H1 (cell line): ENCODE measurements at regions not wholly inside any gene's neighbourhood (a gene's known extent, or its start where the extent isn't known, plus 50 kb on each side); places are given as distances from the start of the nearest gene placed in this dataset.

Experiments used
- CTCF ChIA-PET: fragments of 300-600 bp; sonication (Branson Sonifier 250); formaldehyde crosslinking; loops from one replicate; lab custom pipeline; 2021; ENCODE audit not compliant: partially characterized antibody; lab: Charles Lee
- POLR2A ChIA-PET: fragments of 300-600 bp; sonication (Branson Sonifier 250); formaldehyde crosslinking; loops from one replicate; lab custom pipeline; 2021; ENCODE audit warnings: inconsistent platforms; ENCODE audit not compliant: partially characterized antibody; lab: Charles Lee
- DNase-seq, 2 experiments: peaks; one replicate each; pipeline versions ENCODE4 v3.0.0 to v3.0.0-alpha.2; 2010 to 2022; ENCODE audit warnings: low spot score in 2 of 2, low read depth in 1 of 2, mixed read lengths in 1 of 2
- FAIRE-seq: peaks from 2 replicates; lab custom pipeline; 2011; peaks lifted over from hg19 to GRCh38; lab: Jason Lieb, UNC
- H2AFZ ChIP-seq: 2 replicates; pipeline ENCODE4 v1.8.1; 2012; ENCODE audit warnings: low read length, inconsistent platforms
- H2AK5ac ChIP-seq: 2 replicates; pipeline ENCODE4 v1.6.1; 2013; ENCODE audit warnings: low read depth, low read length
- H2BK120ac ChIP-seq: replicated peaks from 2 replicates; pipeline ENCODE3; 2013; ENCODE audit warnings: low read depth, low read length, inconsistent platforms
- H2BK12ac ChIP-seq: 2 replicates; pipeline ENCODE4 v1.6.1; 2013; ENCODE audit warnings: low read depth, low read length
- H2BK15ac ChIP-seq: 2 replicates; pipeline ENCODE4 v1.6.1; 2013; ENCODE audit warnings: low read length
- H2BK20ac ChIP-seq: 2 replicates; pipeline ENCODE4 v1.6.1; 2013; ENCODE audit warnings: low read length
- H2BK5ac ChIP-seq: 2 replicates; pipeline ENCODE4 v1.6.1; 2013; ENCODE audit warnings: low read depth, low read length
- H3K14ac ChIP-seq: 2 replicates; pipeline ENCODE4 v1.6.1; 2013; ENCODE audit warnings: inconsistent platforms; ENCODE audit not compliant: insufficient read length
- H3K18ac ChIP-seq: 2 replicates; pipeline ENCODE4 v1.6.1; 2013; ENCODE audit warnings: low read length; ENCODE audit errors: extremely low read depth
- H3K23ac ChIP-seq: 2 replicates; pipeline ENCODE4 v1.6.1; 2013; ENCODE audit warnings: inconsistent platforms; ENCODE audit not compliant: insufficient read length
- H3K23me2 ChIP-seq: 2 replicates; pipeline ENCODE4 v1.6.1; 2013; ENCODE audit warnings: low read depth, low read length
- H3K27ac ChIP-seq: 2 replicates; pipeline ENCODE4 v1.6.1; 2011; ENCODE audit warnings: low read depth, low read length, inconsistent platforms
- H3K27me3 ChIP-seq, 4 experiments: replicated peaks in 1 of 4; 1 replicate in 1 of 4; 2 replicates in 3 of 4; pipeline versions ENCODE4 v1.6.1 to v1.8.1; 2011 to 2013; ENCODE audit warnings: low read length in 3 of 4, mild to moderate bottlenecking in 3 of 4, inconsistent platforms in 2 of 4, mixed read lengths in 2 of 4, moderate library complexity in 1 of 4; ENCODE audit not compliant: control insufficient read depth in 3 of 4, insufficient read depth in 3 of 4; ENCODE audit errors: extremely low read depth in 1 of 4
- H3K36me3 ChIP-seq, 4 experiments: 2 replicates each; pipeline versions ENCODE4 v1.6.1 to v1.8.1; 2011 to 2013; ENCODE audit warnings: mild to moderate bottlenecking in 4 of 4, low read length in 3 of 4, moderate library complexity in 2 of 4, control low read depth in 1 of 4, inconsistent platforms in 1 of 4; ENCODE audit not compliant: insufficient read depth in 4 of 4, control insufficient read depth in 2 of 4
- H3K4ac ChIP-seq: replicated peaks from 2 replicates; pipeline ENCODE3; 2013; ENCODE audit warnings: low read length, low read depth, mixed read lengths, inconsistent platforms; ENCODE audit not compliant: insufficient read length
- H3K4me1 ChIP-seq, 4 experiments: replicated peaks in 1 of 4; 1 replicate in 1 of 4; 2 replicates in 3 of 4; pipeline versions ENCODE4 v1.6.1 to v1.8.1; 2011 to 2013; ENCODE audit warnings: low read length in 3 of 4, inconsistent platforms in 2 of 4, mixed read lengths in 1 of 4; ENCODE audit not compliant: insufficient read depth in 4 of 4, control insufficient read depth in 3 of 4
- H3K4me2 ChIP-seq, 2 experiments: 2 replicates each; pipeline versions ENCODE4 v1.6.1 to v1.8.1; 2011 to 2013; ENCODE audit warnings: low read depth in 2 of 2, low read length in 2 of 2, control low read depth in 1 of 2, inconsistent platforms in 1 of 2, mild to moderate bottlenecking in 1 of 2; ENCODE audit not compliant: insufficient read depth in 1 of 2
- H3K4me3 ChIP-seq, 4 experiments: fragments of 200-600, 300-600 bp in 1 of 4; sonication (generic), shearing (Covaris generic), sonication (Bioruptor Twin) in 1 of 4; 2 replicates each; pipeline versions ENCODE4 v1.5.1 to v1.8.1; 2011 to 2016; ENCODE audit warnings: low read length in 4 of 4, low read depth in 3 of 4, control low read depth in 2 of 4, inconsistent platforms in 2 of 4, mild to moderate bottlenecking in 2 of 4, mixed read lengths in 1 of 4, moderate library complexity in 1 of 4; ENCODE audit not compliant: insufficient read depth in 2 of 4; ENCODE audit errors: extremely low read depth in 1 of 4
- H3K56ac ChIP-seq: replicated peaks from 2 replicates; pipeline ENCODE3; 2013; ENCODE audit warnings: low read depth, mild to moderate bottlenecking, mixed read lengths, low read length, inconsistent platforms; ENCODE audit not compliant: insufficient read length
- H3K79me1 ChIP-seq: 2 replicates; pipeline ENCODE4 v1.6.1; 2013; ENCODE audit warnings: low read depth, low read length, control low read depth
- H3K79me2 ChIP-seq, 2 experiments: 2 replicates each; pipeline versions ENCODE4 v1.6.1 to v1.8.1; 2012 to 2013; ENCODE audit warnings: low read length in 2 of 2, mild to moderate bottlenecking in 2 of 2, inconsistent platforms in 1 of 2; ENCODE audit not compliant: insufficient read depth in 2 of 2, control insufficient read depth in 1 of 2
- H3K9ac ChIP-seq, 4 experiments: replicated peaks in 1 of 4; 1 replicate in 1 of 4; 2 replicates in 3 of 4; pipeline versions ENCODE4 v1.6.1 to v1.8.1; 2011 to 2013; ENCODE audit warnings: low read depth in 3 of 4, low read length in 3 of 4, control low read depth in 2 of 4, mild to moderate bottlenecking in 2 of 4, moderate library complexity in 2 of 4, inconsistent platforms in 1 of 4; ENCODE audit errors: extremely low read depth in 1 of 4
- H3K9me3 ChIP-seq, 2 experiments: 2 replicates each; pipeline versions ENCODE4 v1.6.1 to v1.8.1; 2012 to 2013; ENCODE audit warnings: mild to moderate bottlenecking in 2 of 2, moderate library complexity in 2 of 2, control low read depth in 1 of 2, inconsistent platforms in 1 of 2, low read depth in 1 of 2, low read length in 1 of 2, mixed read lengths in 1 of 2; ENCODE audit not compliant: insufficient read depth in 2 of 2
- H4K20me1 ChIP-seq, 2 experiments: replicated peaks in 1 of 2; 2 replicates each; pipeline versions ENCODE3 to v1.8.1; 2011 to 2013; ENCODE audit warnings: inconsistent platforms in 2 of 2, low read length in 2 of 2, mild to moderate bottlenecking in 1 of 2; ENCODE audit not compliant: insufficient read depth in 2 of 2, control insufficient read depth in 1 of 2
- H4K5ac ChIP-seq: 2 replicates; pipeline ENCODE4 v1.6.1; 2013; ENCODE audit warnings: low read length, low read depth, mixed read lengths, inconsistent platforms; ENCODE audit not compliant: insufficient read length
- H4K8ac ChIP-seq: 2 replicates; pipeline ENCODE4 v1.8.0; 2013; ENCODE audit warnings: mild to moderate bottlenecking, moderate library complexity, low read length, inconsistent platforms; ENCODE audit not compliant: insufficient read depth; ENCODE audit errors: extremely low read depth
- H4K91ac ChIP-seq: replicated peaks from 2 replicates; pipeline ENCODE3; 2013; ENCODE audit warnings: low read length, mixed read lengths, inconsistent platforms; ENCODE audit not compliant: insufficient read length
- ATF2 ChIP-seq: IDR thresholded peaks from 2 replicates; pipeline ENCODE4 v1.6.1; 2012; ENCODE audit warnings: low read length, inconsistent platforms
- CHD1 ChIP-seq: IDR thresholded peaks from 2 replicates; pipeline ENCODE4 v1.6.1; 2012; ENCODE audit warnings: low read depth, low read length, improper control_type of control experiment
- FOSL1 ChIP-seq: IDR thresholded peaks from 2 replicates; pipeline ENCODE4 v1.6.1; 2011; ENCODE audit warnings: mild to moderate bottlenecking, low read depth, low read length, moderate library complexity; ENCODE audit not compliant: insufficient read depth
- GABPA ChIP-seq: IDR thresholded peaks from 2 replicates; pipeline ENCODE4 v1.6.1; 2011; ENCODE audit warnings: mild to moderate bottlenecking, low read length, moderate library complexity, borderline replicate concordance; ENCODE audit not compliant: insufficient read depth
- HDAC6 ChIP-seq: IDR thresholded peaks from one replicate; pipeline ENCODE4 v1.7.1; 2012; ENCODE audit warnings: low read depth, mild to moderate bottlenecking, inconsistent platforms, low read length, moderate library complexity
- NANOG ChIP-seq: IDR thresholded peaks from 2 replicates; pipeline ENCODE4 v1.6.1; 2011; ENCODE audit warnings: low read length, low read depth, mild to moderate bottlenecking, inconsistent platforms; ENCODE audit not compliant: insufficient read depth, poor library complexity, severe bottlenecking
- TAF1 ChIP-seq: IDR thresholded peaks from 2 replicates; pipeline ENCODE4 v1.6.1; 2011; ENCODE audit warnings: mild to moderate bottlenecking, low read depth, low read length
- USF2 ChIP-seq: IDR thresholded peaks from 2 replicates; pipeline ENCODE4 v1.6.1; 2011; ENCODE audit warnings: low read length, improper control_type of control experiment
- WGBS, 2 experiments: shearing (Covaris generic) in 1 of 2; methylation state at CpG; one replicate each; pipeline versions ENCODE4 v1.1.6 to v1.1.7; 2013 to 2015; ENCODE audit warnings: low lambda C conversion rate in 2 of 2, mixed read lengths in 2 of 2, inconsistent platforms in 1 of 2, low coverage in 1 of 2, missing lambda C conversion rate in 1 of 2; ENCODE audit not compliant: insufficient replicate concordance in 2 of 2, insufficient coverage in 1 of 2, insufficient read length in 1 of 2; ENCODE audit errors: extremely low coverage in 1 of 2, missing lambda C conversion rate in 1 of 2; 5-methylcytosine and 5-hydroxymethylcytosine counted together

- Histone ChIP-seq H2BK5ac (no peak overlapping the region), H3K14ac (no peak overlapping the region), H3K56ac (no peak overlapping the region), H3K36me3 (no peaks in the 10 kb centered on the region), H3K9ac (no peak overlapping the region), H3K27ac (no peak overlapping the region), H3K4me1 (no peaks in the 10 kb centered on the region), H2BK120ac (no peak overlapping the region), H4K8ac (no peak overlapping the region), H3K79me1 (no peaks in the 10 kb centered on the region), H2BK15ac (no peak overlapping the region), H2AFZ (no peak overlapping the region), H2BK12ac (no peak overlapping the region), H3K79me2 (no peaks in the 10 kb centered on the region), H2BK20ac (no peak overlapping the region), H3K23me2 (no peaks in the 10 kb centered on the region; the same call in 1 of the 2 replicates), H3K4ac (no peak overlapping the region), H3K9me3 (peaks cover 5 to 6% of the 10 kb centered on the region in 2 experiments; a peak in 2 of 4 replicates), H3K18ac (no peak overlapping the region), H4K91ac (no peak overlapping the region), H2AK5ac (no peak overlapping the region), H4K20me1 (no peaks in the 10 kb centered on the region), H3K4me3 (no peak overlapping the region)
- CTCF ChIA-PET, result no interaction called here
- DNase-seq, result no peak
- WGBS, 2 experiments, result 94% methylated on average over 7 of the region's 7 CpGs; no CpG with 5 or more reads in 1 of the 2 experiments
- POLR2A ChIA-PET, result no interaction called here
- no peak for FAIRE-seq
- TF ChIP-seq NANOG, result no peak
- TF ChIP-seq GABPA, result no peak
- no peak for TF ChIP-seq CHD1
- no peak for TF ChIP-seq ATF2
- TF ChIP-seq FOSL1, result no peak
- no peak for TF ChIP-seq HDAC6
- TF ChIP-seq USF2, result no peak
- no peak for TF ChIP-seq TAF1
- TF ChIP-seq, all 59 proteins: peak for 0
- no peak overlapping the region for H4K5ac ChIP-seq
- H3K27me3 ChIP-seq, result no peaks in the 10 kb centered on the region
- H3K23ac ChIP-seq, result no peak overlapping the region
- H3K4me2 ChIP-seq, result no peak overlapping the region
Measured at GRCh38 chr13:70484931-70485330, 376.7 kb upstream of the KLHL1 start.
